GM18907 (cell line): ENCODE measurements at regions not wholly inside any gene's neighbourhood (a gene's known extent, or its start where the extent isn't known, plus 50 kb on each side); places are given as distances from the start of the nearest gene placed in this dataset.

ENCODE experiments used
- ATAC-seq: cut with Tn5 transposase; IDR thresholded peaks from one replicate; pipeline ENCODE4 v1.9.1; 2021; ENCODE audit warnings: mild to moderate bottlenecking, moderate library complexity; ENCODE audit not compliant: unreplicated experiment

DNA sequence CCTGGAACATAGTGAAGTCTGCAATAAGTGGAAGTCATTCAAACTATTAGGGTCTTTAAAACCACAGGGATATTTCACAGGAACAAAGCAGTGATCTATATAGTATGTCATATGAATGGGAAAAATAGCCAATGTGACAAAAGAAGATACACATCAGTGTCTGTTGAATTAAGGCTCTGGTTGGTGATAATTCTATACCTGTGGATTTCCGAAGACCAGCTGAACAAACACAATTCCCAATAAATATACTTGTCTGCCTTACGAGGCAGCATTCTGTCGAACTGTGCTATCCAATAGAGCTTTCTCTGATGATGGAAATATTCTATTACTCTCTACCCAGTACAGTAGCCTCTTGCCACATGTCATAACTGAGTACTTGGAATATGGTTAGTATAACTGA lies 55.9 kb upstream of the CAV2 start:
- no peak for ATAC-seq

DNA sequence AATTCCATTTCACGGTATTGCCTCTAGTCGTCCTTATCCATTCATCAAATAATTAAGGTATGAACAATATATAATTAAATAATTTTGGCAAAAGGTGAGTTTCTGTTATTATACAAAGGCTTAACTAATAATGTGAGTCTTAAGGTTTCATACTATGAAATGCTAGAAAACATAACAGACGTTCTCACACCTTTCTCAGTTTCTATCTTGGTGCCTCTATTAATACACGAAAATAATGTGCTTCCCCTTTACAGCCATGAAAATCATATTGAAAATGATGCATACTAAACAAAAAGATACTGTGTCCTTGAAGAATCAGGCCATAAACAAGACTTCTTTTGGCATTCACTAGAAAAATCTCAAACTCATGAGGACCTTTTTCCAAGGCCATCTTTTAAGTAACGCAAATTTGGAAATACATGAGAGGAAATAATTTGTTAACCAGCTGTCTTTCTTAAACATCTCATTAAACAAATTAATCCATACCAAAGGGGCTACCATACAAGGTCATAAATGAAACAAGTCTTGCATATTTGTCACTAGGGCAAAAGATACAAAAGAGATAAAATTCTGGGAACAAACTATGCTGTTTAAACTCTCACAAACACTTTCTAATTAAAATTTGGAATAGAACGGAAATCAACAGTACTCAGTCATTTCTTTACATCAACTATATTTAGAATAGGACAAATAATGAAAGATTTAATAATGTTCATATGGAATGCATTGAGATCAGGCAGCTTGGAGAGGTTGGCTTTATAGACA lies 53.9 kb upstream of the CAV2 start:
- no peak for ATAC-seq

DNA sequence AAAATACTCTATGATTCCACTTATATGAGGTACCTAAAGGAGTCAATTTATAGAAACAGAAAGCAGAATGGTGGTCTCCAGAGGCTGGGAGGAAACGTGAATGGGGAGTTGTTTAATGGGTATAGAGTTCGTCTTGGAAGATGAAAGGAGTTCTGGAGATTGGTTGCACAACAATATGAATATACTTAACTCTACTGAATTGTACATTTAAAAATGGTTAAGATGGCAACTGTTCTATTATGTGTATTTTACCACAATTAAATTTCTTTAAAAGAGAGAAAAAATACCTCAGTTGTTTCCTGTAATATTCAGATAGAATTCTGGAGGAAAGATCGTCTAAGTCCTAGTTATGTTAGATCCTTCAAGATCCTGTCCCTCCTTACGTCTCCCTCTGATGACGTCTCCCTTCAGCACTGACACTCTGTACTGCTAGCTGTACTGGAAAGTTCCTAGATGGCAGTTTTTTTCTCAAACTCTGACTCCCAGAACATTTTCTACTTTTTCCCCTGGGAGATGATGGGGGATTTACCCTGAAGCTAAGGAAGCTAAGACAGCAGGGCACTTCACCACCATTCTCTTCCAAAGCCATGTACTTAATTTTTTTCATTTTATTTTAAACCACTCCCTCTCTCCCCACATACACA lies 53.2 kb upstream of the CAV2 start:
- ATAC-seq = no peak

DNA sequence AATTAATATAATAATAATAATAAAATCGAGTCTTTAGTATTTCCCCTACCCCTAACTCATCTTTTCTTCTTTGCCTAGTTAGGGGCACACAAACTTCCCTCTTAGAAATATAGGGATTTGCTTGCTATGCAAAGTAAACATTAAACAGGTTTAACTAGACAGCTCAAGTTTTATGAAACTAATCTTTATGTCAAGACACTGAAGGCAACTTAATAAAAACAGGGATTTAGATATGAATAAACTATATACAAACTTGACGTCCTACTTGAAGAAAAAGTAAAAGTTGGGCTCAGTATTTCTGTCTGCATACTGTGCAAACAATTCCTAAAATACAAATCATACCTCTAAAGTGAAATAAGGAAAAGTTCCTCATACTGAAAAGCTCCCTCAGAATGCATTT lies 52.1 kb upstream of the CAV2 start:
- no peak for ATAC-seq

DNA sequence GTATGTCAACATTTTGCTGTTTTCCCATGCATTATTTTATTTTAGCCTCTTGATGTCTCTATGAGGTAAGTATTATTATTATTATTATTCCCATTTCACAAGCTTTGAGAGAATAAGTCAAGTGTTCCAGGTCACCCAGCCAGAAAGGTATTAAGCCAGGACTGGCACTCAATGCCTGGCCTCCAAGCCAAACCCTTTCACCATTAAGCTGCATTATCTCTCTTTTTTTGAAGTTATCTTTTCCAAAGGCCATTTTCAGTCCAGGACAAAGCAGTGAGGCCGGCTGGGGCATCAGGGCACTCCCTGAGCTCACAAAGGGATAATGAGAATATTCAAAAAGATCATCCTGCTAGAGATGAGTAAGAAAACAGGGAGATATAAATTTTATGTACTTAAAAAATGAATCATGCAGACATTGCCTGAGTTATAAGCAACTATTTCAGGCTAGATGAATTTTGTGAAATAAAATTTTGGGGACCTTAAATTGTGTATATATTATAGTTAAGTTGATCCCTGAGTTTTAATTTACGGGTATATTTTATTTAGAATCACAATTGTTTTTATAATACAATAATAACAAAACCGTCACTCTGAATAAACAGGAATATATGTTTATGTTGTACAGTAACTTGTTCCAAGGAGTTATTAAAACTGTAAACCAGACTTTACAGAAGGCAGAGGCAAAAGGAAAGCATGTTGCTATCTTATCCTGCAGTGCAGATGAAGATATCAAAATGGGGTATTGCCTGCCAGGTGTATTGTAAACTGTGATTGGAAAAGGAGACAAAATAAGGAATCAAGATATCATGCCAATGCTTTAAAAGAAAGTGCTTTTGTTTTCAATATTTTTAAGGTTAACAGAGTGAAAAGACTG lies 51.3 kb upstream of the CAV2 start:
- ATAC-seq = no peak

DNA sequence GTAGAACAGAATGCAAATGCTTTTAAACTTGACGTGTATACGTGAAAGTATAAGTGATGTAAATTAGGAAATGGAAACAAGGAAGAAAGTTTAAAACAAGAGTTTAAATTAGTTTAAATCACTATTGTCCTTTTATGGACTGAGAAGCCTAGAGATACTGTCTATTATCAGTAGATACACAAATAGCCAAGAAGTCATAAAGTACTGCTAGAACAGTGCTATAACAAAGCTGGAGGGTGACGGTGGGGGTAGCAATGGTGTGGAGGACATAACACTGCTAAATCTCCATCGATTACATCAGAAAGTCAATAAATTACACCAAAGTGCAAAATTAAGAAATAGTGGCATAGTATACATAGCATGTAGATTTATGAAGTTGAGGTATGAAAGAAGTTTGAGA lies 50.1 kb upstream of the CAV2 start:
- no peak for ATAC-seq
